A673 (cell line): ENCODE measurements at regions not wholly inside any gene's neighbourhood (a gene's known extent, or its start where the extent isn't known, plus 50 kb on each side); places are given as distances from the start of the nearest gene placed in this dataset.

Experiments used
- EZH2 ChIP-seq: fragments of 200-600 bp; sonication (generic); IDR thresholded peaks from 2 replicates; pipeline ENCODE4 v1.6.1; 2017; ENCODE audit warnings: borderline replicate concordance, low read depth, mild to moderate bottlenecking, mixed read lengths, antibody characterized with exemption, low read length; ENCODE audit not compliant: poor library complexity, severe bottlenecking
- TF ChIP-seq, protein P1 (sequence below): fragments of 300-800, 200-600 bp; sonication (generic); conservative IDR thresholded peaks from 2 replicates; pipeline ENCODE4 v1.5.1; 2017; ENCODE audit warnings: low read depth, mild to moderate bottlenecking, antibody characterized with exemption, low read length, moderate library complexity, mixed read lengths

DNA sequence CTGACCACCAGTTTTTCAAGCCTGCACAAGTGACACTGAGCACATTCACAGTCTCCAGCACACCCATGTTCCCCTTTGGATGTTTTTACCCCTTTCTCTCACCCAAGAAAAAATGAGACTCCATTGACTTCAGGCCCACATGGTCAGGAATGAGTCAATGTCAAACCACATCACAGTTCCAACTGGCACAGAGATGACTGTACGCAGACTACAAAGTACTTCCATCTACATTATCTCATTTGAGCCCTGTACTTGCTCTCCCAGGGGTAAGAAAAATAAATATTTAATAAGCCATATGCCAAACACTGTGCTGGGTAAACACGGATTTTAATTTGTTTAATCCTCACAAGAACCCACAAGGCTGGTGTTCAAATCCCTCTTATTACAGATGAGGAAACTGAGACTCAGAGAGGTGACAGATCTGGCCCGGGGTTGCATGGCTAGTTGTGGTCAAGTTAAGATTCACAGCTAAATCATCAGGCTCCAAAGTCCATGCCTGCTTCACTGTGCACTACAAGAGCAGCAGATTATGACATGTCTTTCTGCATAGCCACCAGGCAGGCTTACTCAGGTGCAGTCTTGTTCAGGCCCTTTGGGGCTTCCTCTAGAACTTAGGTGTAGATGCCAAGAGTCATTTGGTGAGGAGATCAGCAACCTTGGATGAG is 106.1 kb downstream of the TXNL1 start:
- TF ChIP-seq, protein P1, sequence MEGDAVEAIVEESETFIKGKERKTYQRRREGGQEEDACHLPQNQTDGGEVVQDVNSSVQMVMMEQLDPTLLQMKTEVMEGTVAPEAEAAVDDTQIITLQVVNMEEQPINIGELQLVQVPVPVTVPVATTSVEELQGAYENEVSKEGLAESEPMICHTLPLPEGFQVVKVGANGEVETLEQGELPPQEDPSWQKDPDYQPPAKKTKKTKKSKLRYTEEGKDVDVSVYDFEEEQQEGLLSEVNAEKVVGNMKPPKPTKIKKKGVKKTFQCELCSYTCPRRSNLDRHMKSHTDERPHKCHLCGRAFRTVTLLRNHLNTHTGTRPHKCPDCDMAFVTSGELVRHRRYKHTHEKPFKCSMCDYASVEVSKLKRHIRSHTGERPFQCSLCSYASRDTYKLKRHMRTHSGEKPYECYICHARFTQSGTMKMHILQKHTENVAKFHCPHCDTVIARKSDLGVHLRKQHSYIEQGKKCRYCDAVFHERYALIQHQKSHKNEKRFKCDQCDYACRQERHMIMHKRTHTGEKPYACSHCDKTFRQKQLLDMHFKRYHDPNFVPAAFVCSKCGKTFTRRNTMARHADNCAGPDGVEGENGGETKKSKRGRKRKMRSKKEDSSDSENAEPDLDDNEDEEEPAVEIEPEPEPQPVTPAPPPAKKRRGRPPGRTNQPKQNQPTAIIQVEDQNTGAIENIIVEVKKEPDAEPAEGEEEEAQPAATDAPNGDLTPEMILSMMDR: no peak
- TF ChIP-seq EZH2: no peak
